ENCODE measurements at regions not wholly inside any gene's neighbourhood (a gene's known extent, or its start where the extent isn't known, plus 50 kb on each side); places are given as distances from the start of the nearest gene placed in this dataset.

DNA sequence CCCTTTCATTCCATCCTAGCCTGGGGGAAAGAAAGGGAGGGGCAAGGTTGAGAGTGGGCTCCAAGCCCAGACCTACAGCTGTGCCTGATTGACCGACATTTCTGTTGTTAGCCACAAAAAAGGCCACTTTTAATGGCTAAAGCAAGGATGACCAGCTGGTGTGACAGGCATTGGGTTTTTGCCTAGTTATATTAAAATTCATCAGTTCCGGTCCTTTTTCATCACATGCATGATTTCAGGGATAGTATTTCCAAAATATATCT, 192.3 kb downstream of the ZNF326 start:
- no peak for TF ChIP-seq POLR2A (IDR thresholded peaks at IDR 0.05)
- TF ChIP-seq, protein P1, sequence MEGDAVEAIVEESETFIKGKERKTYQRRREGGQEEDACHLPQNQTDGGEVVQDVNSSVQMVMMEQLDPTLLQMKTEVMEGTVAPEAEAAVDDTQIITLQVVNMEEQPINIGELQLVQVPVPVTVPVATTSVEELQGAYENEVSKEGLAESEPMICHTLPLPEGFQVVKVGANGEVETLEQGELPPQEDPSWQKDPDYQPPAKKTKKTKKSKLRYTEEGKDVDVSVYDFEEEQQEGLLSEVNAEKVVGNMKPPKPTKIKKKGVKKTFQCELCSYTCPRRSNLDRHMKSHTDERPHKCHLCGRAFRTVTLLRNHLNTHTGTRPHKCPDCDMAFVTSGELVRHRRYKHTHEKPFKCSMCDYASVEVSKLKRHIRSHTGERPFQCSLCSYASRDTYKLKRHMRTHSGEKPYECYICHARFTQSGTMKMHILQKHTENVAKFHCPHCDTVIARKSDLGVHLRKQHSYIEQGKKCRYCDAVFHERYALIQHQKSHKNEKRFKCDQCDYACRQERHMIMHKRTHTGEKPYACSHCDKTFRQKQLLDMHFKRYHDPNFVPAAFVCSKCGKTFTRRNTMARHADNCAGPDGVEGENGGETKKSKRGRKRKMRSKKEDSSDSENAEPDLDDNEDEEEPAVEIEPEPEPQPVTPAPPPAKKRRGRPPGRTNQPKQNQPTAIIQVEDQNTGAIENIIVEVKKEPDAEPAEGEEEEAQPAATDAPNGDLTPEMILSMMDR (IDR thresholded peaks at IDR 0.05), result no peak
- no peak for TF ChIP-seq POLR2AphosphoS5 (IDR thresholded peaks at IDR 0.05)
- no peak for TF ChIP-seq EP300 (IDR thresholded peaks at IDR 0.05)

All from gastroesophageal sphincter (tissue), 3 donors.